Gastroesophageal sphincter (tissue), 3 donors: ENCODE measurements at regions not wholly inside any gene's neighbourhood (a gene's known extent, or its start where the extent isn't known, plus 50 kb on each side); places are given as distances from the start of the nearest gene placed in this dataset.

Source experiments
- POLR2A ChIP-seq, 2 donors: fragments of 450-650 bp; IDR thresholded peaks; one replicate each; pipeline ENCODE4 v1.6.1; 2017; ENCODE audit warnings: antibody characterized with exemption in 2 of 2, mild to moderate bottlenecking in 2 of 2, moderate library complexity in 1 of 2
- TF ChIP-seq, protein P1 (sequence below), 4 experiments: fragments of 200-600 bp in 2 of 4; fragments of 450-650 bp in 2 of 4; sonication (generic) in 1 of 4; IDR thresholded peaks; one replicate each; pipeline ENCODE4 v1.5.1; 2017 to 2019; ENCODE audit warnings: antibody characterized with exemption in 4 of 4, mild to moderate bottlenecking in 2 of 4, moderate library complexity in 2 of 4

DNA sequence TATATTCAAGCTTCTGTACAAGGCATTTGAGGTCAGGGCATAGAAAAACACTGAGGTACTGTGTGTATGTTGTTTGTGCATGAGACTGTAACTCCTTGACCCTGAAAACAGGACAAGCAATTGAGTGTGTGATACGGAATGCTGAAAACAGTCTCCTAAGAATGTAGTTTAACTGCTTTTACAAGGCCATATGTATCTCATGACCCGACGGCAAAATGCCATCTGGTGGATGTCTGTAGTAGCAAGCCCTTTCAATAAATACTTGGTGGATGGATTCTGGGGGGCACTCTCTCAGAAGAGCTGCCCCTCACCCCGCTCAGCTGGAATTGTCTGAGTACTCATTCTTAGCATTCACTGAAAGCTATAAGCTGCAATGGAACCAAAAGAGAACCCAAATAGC is 69.3 kb upstream of the EYS start:
- TF ChIP-seq POLR2A (IDR thresholded peaks at IDR 0.05), result no peak
- TF ChIP-seq, protein P1, sequence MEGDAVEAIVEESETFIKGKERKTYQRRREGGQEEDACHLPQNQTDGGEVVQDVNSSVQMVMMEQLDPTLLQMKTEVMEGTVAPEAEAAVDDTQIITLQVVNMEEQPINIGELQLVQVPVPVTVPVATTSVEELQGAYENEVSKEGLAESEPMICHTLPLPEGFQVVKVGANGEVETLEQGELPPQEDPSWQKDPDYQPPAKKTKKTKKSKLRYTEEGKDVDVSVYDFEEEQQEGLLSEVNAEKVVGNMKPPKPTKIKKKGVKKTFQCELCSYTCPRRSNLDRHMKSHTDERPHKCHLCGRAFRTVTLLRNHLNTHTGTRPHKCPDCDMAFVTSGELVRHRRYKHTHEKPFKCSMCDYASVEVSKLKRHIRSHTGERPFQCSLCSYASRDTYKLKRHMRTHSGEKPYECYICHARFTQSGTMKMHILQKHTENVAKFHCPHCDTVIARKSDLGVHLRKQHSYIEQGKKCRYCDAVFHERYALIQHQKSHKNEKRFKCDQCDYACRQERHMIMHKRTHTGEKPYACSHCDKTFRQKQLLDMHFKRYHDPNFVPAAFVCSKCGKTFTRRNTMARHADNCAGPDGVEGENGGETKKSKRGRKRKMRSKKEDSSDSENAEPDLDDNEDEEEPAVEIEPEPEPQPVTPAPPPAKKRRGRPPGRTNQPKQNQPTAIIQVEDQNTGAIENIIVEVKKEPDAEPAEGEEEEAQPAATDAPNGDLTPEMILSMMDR (IDR thresholded peaks at IDR 0.05), result no peak
